ENCODE measurements at regions not wholly inside any gene's neighbourhood (a gene's known extent, or its start where the extent isn't known, plus 50 kb on each side); places are given as distances from the start of the nearest gene placed in this dataset.
"Not testable (repeated sequence)": the region's sequence is repeated elsewhere in the genome, so short reads cannot be mapped to it uniquely, and the experiment has no call there.

DNA sequence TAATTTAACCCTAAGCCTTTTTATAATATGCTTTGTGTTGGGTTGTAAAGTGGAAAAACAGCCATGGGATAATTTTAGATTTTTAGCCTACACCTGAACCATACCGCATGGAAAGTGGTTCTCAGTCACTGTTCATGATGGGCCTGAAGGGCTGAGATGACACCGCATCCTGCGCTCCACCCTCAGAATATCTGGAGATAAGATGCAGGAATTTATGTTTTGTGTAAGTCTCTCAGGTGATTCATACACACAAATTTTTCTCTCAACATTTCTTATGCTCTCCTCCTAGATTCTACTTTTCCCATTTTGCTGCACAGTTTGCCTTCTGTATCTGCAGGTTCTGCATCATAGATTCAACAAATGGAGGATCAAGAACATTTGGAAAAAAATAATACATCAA lies 191.3 kb upstream of the PHACTR1 start:
- no peak for DNase-seq

DNA sequence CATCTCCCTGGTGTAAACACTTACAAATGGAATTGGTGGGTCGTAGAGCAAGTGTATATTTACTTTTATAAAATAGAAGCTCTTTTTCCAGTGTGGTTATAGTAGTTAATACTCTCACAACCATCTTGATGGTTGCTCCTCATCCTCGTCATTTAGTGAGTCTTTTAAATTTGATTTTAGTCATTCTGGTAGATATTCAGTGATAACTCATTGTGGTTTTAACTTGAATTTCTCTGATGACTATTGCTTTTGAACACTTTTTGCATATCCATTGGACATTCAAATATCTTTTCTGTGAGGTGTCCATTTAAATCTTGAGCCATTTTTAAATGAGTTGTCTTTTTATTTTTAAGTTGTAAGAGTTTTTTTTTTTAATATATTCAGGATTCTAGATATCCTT lies 189.2 kb upstream of the PHACTR1 start:
- no peak for DNase-seq

DNA sequence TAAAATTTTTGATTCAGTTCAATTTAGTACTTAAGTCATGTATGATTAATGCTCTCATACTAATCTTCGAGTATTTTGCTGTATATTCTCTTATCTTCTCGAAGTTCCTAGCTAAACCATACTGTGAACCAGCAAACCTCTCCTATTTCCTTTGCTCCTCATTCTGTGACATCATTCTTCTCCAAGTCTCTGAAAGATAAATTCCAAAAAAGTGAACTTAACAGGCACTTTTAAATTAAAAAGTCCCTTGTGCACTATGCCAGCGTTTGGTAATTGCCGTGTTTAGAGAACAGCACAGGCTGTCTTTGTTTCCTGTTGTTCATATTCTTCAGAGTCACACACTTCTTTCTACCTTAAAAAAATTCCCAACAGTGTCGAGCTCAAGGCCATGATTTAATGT lies 188.4 kb upstream of the PHACTR1 start:
- DNase-seq, result no peak

DNA sequence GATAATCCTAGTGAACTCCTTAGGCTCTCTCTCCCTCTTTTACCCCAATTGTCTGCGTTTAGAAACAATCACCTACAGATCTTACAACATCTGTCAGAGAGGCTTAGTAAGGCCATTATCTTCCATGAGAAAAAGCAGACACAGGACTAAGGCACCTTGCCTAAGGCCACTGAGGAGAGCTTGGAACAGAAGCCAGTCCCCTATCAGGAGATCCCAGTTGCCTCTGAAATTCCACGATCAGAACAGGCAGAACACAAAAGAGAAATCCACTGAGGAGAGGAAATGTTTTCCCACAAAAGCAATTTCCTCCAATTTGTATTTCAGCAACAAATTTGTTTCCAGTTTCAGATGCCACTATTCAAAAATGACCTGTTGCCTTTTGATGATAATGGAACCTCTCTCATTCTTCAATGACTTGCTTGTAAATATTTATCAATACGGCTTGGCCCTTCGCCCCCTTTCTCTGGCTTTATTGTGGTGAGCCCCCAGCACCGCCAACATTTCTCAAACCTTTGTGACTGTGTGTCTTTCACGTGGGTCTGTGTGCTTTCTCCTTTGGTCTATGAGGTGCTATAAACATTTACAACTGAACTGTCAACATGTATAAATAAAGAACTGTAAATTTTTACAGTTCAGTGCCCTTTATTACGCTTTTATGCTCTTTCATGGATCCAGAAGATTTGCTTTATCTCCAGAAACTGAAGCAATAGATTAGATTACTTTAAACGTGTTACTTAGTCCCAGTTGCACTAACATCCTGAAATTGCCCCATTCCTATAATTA lies 187.8 kb upstream of the PHACTR1 start:
- DNase-seq, result no peak

DNA sequence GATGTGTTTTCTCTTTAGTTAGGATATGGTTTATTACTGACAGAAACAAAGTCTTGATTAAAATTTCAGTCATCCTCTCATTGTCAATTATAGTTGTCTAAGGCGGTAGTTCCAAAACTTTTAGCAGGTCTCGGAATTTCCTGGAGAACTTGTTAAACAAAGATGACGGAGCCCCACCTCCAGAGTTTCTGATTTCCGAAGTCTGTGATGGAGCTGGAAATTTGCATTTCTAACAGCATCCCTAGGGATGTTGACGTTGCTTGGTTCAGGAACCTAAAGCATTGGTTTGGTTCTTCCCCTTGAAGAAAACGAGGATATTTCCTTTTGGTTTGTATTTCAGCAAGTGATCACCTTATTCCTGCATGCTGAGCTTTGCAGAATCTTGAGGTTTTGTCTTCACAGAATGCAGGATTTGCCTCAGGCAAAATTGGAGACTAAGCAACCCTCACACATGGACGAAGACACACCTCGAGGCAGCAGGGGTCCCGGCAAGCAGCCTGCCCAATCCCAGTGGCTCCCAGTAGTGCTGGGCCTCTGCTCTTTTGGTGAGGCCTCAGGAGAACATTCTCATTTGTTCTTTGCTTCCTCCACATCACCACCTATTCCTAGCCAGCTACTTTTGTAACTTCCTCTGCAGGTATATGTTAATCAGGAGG lies 187.1 kb upstream of the PHACTR1 start:
- DNase-seq, result no peak

DNA sequence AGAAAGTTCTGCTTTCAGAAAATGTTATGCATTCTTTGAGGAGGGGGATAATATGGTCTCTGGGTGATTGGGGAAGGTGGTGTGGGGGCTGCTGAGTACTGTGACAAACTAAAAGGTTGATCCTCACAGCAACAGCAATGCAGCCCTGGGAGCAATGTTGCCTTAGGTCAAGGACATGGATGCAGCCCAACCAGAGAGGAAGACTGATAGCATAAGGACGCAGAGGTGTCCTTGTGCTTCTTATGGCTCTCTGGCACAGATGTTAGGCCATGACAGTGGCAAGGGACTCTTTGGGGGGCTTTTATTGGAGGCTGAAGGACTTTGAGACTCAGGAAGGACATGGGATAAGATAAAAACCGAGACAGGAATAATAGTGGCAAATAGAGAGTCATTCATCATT lies 186.2 kb upstream of the PHACTR1 start:
- DNase-seq, result no peak

DNA sequence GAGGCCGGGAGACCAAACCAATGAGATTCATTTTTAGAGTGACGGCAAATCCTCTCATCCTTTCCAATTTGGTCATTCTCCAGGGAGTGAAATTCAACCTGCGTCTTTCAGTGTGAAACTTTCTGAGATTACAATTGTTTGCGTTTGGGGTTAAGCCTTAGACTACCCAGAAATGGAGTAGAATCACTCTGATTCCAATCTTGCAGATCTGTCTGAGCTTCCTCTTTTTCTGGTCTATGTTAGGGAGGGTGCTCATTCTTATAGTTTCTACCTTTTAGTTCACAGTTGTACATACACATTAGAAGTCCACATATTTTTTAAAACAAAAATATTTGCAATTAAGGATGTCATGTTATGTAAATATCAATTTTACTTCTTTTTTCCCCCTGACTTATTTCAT lies 183.0 kb upstream of the PHACTR1 start:
- no peak for DNase-seq

DNA sequence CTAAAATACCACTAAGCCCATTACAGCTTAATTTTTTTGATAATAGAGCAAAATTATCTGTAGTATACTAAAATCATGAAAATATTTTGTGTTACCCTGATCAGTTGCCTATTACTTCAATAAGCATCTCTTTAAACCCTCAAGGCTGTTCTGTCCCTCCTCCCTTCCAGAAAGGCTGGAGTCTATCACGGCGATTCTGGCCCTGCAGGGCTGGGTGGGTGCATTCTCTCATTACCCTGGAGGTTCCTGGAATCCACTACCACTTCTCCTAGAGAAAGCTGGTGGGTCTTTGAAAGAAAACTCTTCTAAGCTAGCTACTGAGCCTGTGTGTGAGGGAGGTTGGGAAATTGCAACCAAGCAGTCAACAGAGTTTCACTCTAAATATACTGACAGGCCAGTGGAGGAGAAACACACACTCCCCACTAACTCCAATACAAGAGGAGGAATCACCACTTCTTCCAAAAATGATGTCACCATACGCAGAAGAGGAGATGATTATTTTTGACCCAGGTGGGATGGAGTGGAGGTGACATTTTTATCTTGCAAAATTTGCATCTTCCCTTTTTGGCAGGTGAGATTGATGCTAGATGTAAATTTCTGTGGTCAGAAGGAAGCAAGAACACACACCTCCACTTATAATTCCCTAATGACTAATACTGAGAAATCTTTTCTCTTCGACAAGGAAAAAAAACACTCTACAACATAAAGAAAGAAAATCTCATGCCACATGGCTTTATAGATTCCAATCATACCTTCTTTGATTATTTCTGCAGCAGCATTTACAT lies 182.3 kb upstream of the PHACTR1 start:
- no peak for DNase-seq

DNA sequence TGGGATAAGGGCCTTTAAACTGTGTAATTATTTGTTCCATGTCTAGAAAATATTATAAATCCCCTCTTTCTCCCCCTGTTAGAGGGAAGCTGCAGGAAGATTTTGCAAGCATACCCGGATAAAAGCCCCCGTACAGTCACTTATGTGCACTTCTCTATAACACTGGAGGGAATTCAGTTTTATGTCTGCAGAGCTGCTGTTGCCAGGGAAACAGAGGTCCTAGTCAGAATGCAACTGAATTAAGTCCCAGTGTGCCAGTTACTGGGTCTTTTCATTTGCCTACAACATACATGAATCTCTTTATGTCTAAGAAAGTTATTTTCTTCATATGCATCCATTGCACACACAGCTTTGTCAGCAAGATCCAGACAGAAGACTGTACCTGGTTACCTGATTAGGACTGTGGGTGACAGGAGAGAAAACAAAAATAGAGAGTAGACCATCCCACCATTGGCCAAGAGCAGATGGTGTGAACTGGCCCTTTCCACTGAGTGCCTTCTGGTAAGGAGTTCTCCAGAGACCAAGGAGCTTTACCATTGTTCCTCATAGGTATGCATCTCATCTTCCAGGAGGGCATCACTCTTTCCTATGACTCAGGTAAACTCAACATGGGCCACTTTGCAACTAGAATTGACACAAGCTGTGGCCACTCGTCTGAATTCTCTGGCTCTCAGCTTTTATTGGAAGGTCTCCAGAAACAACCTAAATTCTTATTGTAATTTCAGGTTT lies 180.8 kb upstream of the PHACTR1 start:
- no peak for DNase-seq

DNA sequence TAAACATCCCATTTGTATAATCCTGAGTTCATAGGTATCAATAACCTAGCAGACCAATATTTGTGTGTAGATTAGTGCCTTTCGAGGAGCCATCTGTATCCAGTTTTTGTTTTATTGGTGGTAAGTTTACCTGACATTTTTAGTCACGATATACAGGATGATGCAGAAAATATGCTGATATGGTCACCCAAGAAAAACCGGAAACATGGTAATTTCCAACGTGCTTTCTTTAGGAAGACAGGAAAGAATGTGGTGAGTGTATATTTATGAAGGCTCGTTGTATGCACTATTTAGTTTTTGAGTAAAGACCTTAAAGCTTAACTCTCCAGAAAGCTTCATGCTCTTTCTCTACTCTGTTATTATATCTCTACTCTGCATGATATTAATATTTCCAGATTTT lies 180.2 kb upstream of the PHACTR1 start:
- DNase-seq, result no peak

DNA sequence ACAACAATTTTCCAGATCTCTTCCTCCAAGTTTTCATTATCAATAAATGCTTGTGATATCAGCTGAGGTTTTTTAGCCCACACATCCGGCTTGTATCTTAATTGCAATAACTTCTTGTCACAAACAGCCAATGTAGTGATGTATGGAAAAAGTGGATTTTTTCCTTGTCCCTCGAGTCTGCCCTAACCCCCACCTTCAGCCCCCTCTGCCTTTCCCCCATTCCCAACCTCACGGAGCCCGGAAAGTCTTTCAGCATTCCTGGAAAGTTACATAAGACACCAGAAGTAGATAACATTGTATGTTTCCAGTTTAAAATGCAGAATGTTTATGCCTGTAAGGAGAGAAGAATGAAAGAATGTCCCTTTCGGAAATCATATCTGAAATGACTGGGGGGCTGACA lies 179.2 kb upstream of the PHACTR1 start:
- DNase-seq, result no peak

DNA sequence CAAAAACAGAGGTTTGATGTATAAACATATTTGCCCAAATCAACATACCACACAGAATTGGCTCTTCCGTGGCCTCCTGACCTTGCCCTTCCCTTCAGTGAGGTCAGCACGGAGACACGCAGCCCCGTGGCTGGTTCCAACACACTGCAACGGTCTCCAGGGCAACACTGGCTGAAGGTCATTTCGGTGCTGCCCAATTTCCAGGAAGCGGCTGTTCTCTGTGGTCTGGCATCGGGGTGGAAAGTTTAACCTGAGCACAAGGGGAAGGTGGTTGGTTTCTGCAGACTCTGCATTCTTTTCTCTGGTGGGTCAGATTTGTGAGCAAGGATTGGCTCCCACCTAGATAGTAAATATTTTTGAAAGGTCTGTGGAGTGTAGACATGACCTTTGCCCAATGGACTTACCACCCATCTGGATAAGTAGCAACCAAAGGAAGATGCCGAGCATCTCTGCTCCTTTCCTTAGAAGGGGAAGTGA lies 177.6 kb upstream of the PHACTR1 start:
- DNase-seq, result no peak

DNA sequence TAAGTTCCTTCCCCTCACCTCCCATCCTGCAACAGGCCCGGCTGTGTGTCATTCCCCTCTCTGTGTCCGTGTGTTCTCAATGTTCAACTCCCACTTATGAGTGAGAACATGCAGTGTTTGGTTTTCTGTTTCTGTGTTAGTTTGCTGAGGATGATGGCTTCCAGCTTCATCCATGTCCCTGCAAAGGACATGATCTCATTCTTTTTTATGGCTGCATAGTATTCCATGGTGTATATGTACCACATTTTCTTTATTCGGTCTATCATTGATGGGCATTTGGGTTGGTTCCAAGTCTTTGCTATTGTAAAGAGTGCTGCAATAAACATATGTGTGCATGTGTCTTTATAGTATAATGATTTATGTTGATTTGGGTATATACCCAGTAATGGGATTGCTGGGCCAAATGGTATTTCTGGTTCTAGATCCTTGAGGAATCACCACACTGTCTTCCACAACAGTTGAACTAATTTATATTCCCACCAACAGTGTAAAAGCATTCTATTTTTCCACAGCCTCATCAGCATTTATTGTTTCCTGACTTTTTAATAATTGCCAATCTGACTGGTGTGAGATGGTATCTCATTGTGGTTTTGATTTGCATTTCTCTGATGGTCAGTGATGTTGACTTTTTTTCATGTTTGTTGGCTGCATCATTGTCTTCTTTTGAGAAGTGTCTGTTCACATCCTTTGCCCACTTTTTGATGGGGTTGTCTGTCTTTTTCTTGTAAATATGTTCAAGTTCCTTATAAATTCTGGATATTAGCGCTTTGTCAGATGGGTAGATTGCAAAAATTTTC lies 174.1 kb upstream of the PHACTR1 start:
- not testable (repeated sequence) for DNase-seq

DNA sequence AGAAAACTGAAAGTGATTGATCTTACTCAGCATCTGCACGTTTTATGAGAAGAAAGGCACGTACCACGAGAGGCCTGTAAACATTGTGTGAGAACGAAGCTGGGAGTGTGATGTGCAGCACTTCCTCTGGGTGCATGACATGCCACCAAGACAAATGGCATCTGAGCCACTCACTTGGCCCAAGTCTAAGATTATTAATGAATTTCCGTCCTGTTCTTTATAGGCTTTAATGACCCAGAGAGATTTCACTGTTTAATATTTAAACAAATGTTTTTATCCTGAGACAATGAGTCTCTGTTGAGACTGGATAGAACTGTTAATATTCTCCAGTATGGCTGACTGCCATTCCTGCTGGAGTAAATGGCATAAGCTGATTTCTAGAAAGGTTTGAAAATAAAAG lies 172.6 kb upstream of the PHACTR1 start:
- DNase-seq, result no peak

DNA sequence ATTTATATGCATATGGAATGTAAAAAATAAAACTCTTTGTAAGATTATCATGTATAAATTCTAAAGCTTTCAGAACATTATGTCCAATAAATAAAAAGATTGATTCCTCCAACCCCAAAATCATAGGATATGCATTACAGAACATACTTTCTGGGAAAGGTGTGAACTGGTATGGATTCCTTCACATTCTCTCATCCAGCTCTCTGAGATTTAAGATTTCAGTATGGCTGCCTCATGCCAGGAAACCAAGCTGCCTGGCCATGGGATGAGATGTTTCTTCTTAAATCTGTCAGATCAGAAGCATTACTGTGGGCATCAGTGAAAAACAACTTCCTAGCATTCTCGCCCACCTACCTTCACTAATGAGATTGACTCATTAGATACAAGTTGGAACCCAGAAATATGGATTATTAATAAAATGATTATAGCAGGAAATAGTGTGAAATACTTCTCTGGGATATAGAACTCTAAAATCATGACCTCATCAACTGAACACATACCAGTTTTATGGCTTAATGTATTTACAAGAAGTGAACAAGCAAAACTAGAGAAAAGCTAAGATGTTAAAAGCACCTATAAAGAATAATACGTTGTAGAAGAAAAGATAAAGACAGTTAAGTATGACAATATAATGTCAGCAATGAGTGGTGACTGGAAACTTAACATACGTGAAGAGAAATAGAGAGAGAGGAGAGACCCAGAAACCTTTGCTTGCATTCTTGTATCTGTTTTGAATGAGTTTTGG lies 171.6 kb upstream of the PHACTR1 start:
- DNase-seq, result no peak

DNA sequence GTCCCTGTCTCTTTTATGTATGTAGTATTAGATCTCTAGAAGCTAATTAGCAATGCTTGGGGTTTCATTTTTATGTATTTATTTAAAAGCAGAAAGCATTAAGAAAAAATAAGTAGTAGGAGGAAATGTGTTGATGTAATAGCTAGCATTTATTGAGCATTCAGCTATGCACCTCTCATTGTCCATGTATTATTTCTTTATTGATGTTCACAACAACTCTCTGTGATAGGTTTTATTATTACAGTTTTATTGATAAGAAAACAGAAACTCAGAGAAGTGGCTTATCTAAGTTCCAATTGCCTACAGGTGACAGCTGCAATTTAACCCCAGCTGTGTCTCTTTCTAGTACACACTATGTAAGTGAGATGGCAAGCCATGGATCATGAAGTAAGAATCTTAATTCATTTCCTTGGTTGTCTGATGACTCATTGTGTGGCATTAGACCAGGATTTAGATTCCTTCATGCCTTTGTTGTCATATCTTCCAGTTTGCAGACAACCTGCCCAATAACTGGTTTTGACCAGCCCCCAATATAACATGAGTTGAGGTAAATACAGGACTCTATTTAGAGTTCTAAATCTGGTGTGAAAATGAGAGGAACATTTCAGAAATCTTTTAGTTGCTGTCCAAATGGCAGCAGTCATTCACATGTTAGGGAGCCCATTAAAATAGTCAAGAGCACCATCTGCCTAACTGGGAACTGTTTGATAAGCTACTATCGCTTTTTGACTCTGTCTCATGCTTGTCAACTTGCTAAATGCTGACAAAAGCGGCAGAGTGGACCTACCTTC lies 170.8 kb upstream of the PHACTR1 start:
- DNase-seq, result no peak

DNA sequence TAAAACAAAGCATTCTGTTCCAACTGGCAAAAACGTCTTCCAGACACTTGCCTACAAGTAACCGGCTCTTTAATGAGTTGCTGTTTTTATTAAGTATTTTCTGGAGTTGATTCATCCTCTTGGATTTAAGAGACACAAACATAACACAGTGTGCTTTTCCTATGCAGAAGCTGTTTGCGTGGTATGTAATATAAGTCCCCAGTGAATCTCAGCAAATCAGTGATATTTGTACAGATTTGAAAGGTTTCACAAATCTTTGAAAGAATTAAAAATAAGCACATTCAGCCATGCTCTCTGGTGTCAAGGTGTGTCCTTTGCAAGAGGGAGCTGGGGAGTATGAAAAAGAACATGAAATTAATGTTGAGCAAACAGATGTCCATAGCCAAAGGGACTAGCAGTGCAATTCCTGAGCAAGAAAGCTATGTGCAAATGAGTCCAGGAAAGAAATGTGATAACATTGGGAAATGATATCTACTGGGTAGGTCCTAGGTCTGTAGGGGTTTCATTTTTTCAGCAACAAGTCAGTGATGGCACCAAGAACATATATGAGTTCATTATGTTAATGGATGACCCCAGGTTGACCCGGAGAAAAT lies 170.1 kb upstream of the PHACTR1 start:
- DNase-seq, result no peak

DNA sequence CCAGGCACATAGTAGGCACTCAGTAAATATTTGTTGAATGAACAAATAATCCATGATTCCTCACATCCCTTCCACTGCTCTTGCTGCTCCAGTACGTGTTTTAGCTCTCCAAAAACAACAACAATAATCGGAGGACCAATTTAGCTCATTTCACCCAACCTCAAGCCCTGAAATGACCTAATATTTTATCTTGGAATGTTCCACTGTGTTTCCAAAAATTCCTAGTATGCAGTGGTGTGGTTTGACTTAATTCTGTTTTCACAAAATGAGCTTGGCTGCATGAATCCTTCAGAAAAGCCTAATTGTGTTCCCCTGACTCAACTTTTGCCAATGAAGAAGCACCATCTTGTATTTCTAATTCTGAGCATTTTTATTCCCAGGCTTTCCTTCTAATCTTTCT lies 168.0 kb upstream of the PHACTR1 start:
- DNase-seq, result no peak

DNA sequence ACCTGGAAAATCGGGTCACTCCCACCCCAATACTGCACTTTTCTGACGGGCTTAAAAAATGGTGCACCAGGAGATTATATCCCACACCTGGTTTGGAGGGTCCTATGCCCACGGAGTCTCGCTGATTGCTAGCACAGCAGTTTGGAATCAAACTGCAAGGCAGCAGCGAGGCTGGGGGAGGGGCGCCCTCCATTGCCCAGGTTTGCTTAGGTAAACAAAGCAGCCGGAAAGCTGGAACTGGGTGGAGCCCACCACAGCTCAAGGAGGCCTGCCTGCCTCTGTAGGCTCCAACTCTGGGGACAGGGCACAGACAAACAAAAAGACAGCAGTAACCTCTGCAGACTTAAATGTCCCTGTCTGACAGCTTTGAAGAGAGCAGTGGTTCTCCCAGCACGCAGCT lies 167.1 kb upstream of the PHACTR1 start:
- DNase-seq, result not testable (repeated sequence)

DNA sequence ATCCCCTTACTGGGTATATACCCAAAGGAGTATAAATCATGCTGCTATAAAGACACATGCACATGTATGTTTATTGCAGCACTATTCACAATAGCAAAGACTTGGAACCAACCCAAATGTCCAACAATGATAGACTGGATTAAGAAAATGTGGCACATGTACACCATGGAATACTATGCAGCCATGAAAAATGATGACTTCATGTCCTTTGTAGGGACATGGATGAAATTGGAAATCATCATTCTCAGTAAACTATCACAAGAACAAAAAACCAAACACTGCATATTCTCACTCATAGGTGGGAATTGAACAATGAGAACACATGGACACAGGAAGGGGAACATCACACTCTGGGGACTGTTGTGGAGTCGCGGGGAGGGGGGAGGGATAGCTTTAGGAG lies 161.7 kb upstream of the PHACTR1 start:
- DNase-seq, result not testable (repeated sequence)

Measured in activated CD4-positive, alpha-beta T cell treated with anti-CD3 and anti-CD28 coated beads, Interleukin-2, amount 50 U/mL, for 4 hours (primary cell).